GM12878 (cell line): ENCODE measurements at regions not wholly inside any gene's neighbourhood (a gene's known extent, or its start where the extent isn't known, plus 50 kb on each side); places are given as distances from the start of the nearest gene placed in this dataset.

ENCODE experiments used
- ATAC-seq: fragments of 200-7000 bp; cut with Tn5 transposase; 3 replicates; pipeline ENCODE4 v1.9.1; 2020; ENCODE audit warnings: mild to moderate bottlenecking, moderate library complexity
- BruUV-seq: library from RNA; stranded (reverse); fragments of 400-500 nt; replicated peaks from 2 replicates; lab custom pipeline; 2021; lab: Mats Ljungman, UMichigan
- CTCF ChIA-PET: fragments of 300-600 bp; sonication (Branson Sonifier 250); formaldehyde crosslinking; extraction: SDS; loops from one replicate; lab custom pipeline; 2021; ENCODE audit warnings: inconsistent platforms; lab: Yijun Ruan, JAX
- POLR2A ChIA-PET: fragments of 350-600 bp; formaldehyde crosslinking; extraction: SDS; loops from one replicate; lab custom pipeline; 2021; ENCODE audit warnings: inconsistent platforms; lab: Charles Lee
- RAD21 ChIA-PET: fragments of 300-600 bp; sonication (Branson Sonifier 250); formaldehyde crosslinking; loops from one replicate; lab custom pipeline; 2023; ENCODE audit warnings: antibody characterized with exemption; ENCODE audit not compliant: unreplicated experiment; lab: Charles Lee
- SMC1A ChIA-PET: fragments of 300-600 bp; sonication (Branson Sonifier 250); formaldehyde crosslinking; loops from one replicate; lab custom pipeline; 2023; ENCODE audit not compliant: unreplicated experiment, uncharacterized antibody; lab: Charles Lee
- DNase-seq: peaks from one replicate; pipeline ENCODE4 v3.0.0-alpha.2; 2011; ENCODE audit warnings: low read depth, low spot score
- FAIRE-seq: peaks from 3 replicates; lab custom pipeline; 2011; peaks lifted over from hg19 to GRCh38; lab: Jason Lieb, UNC
- H2AFZ ChIP-seq: 2 replicates; pipeline ENCODE4 v1.6.0; 2011; ENCODE audit warnings: low read depth, low read length, control low read depth; ENCODE audit not compliant: control insufficient read depth
- H3K27ac ChIP-seq: 2 replicates; pipeline ENCODE4 v1.5.1; 2011; ENCODE audit warnings: control low read depth; ENCODE audit not compliant: control insufficient read depth, insufficient read depth
- H3K27me3 ChIP-seq, 2 experiments: replicated peaks in 1 of 2; 2 replicates each; pipeline versions ENCODE4 v1.6.0 to v1.6.1; 2011; ENCODE audit warnings: low read length in 1 of 2; ENCODE audit not compliant: control insufficient read depth in 2 of 2, insufficient read depth in 2 of 2
- H3K36me3 ChIP-seq, 2 experiments: 2 replicates each; pipeline ENCODE4 v1.5.1; 2011; ENCODE audit warnings: low read length in 1 of 2; ENCODE audit not compliant: control insufficient read depth in 2 of 2, insufficient read depth in 2 of 2
- H3K4me1 ChIP-seq: 2 replicates; pipeline ENCODE4 v1.6.1; 2011; ENCODE audit warnings: mild to moderate bottlenecking, low read length, moderate library complexity, mixed read lengths; ENCODE audit not compliant: control insufficient read depth, insufficient read depth
- H3K4me2 ChIP-seq: 2 replicates; pipeline ENCODE4 v1.6.0; 2011; ENCODE audit warnings: control low read depth; ENCODE audit not compliant: control insufficient read depth, insufficient read depth
- H3K4me3 ChIP-seq: fragments of 200-600 bp; sonication (generic); 2 replicates; pipeline ENCODE4 v1.5.1; 2016
- H3K79me2 ChIP-seq: 2 replicates; pipeline ENCODE4 v1.6.0; 2011; ENCODE audit warnings: low read length; ENCODE audit not compliant: control insufficient read depth, insufficient read depth
- H3K9ac ChIP-seq: 2 replicates; pipeline ENCODE4 v1.8.0; 2011; ENCODE audit warnings: low read length, control low read depth, mixed read lengths; ENCODE audit not compliant: control insufficient read depth, insufficient read depth
- H3K9me3 ChIP-seq: replicated peaks from 3 replicates; pipeline ENCODE4 v1.5.1; 2011; ENCODE audit warnings: mild to moderate bottlenecking, low read length; ENCODE audit not compliant: control insufficient read depth, insufficient read depth
- H4K20me1 ChIP-seq: 2 replicates; pipeline ENCODE4 v1.6.0; 2011; ENCODE audit not compliant: control insufficient read depth, insufficient read depth
- ASH2L ChIP-seq: fragments of 300-600, 200-600 bp; sonication (generic); IDR thresholded peaks from 2 replicates; pipeline ENCODE4 v1.6.1; 2017; ENCODE audit warnings: low read depth, mild to moderate bottlenecking, borderline replicate concordance
- BMI1 ChIP-seq: fragments of 450-650 bp; IDR thresholded peaks from 2 replicates; pipeline ENCODE4 v1.6.1; 2016; ENCODE audit warnings: mild to moderate bottlenecking, moderate library complexity, borderline replicate concordance
- CREB1 ChIP-seq: IDR thresholded peaks from 2 replicates; pipeline ENCODE4 v1.6.1; 2012; ENCODE audit warnings: low read depth, mild to moderate bottlenecking, inconsistent platforms
- E4F1 ChIP-seq: fragments of 450-650 bp; IDR thresholded peaks from 2 replicates; pipeline ENCODE4 v1.6.1; 2018; ENCODE audit warnings: borderline replicate concordance, mild to moderate bottlenecking; ENCODE audit not compliant: partially characterized antibody
- HDAC6 ChIP-seq: fragments of 200-600 bp; sonication (generic); IDR thresholded peaks from one replicate; pipeline ENCODE4 v1.8.0; 2017; ENCODE audit warnings: antibody characterized with exemption; ENCODE audit not compliant: unreplicated experiment
- MAX ChIP-seq: IDR thresholded peaks from 2 replicates; pipeline ENCODE4 v1.6.1; 2012; ENCODE audit warnings: low read depth, low read length, improper control_type of control experiment
- MTA2 ChIP-seq: fragments of 450-650 bp; IDR thresholded peaks from 2 replicates; pipeline ENCODE4 v1.6.1; 2016; ENCODE audit warnings: low read depth, mild to moderate bottlenecking, moderate library complexity
- NFYB ChIP-seq: IDR thresholded peaks from 2 replicates; pipeline ENCODE4 v1.6.1; 2011; ENCODE audit warnings: low read depth, mild to moderate bottlenecking, low read length, improper control_type of control experiment, moderate library complexity; ENCODE audit not compliant: insufficient read depth
- NRF1 ChIP-seq: conservative IDR thresholded peaks from 2 replicates; pipeline ENCODE4 v1.6.1; 2011; ENCODE audit warnings: mild to moderate bottlenecking, low read depth, low read length, improper control_type of control experiment
- PAX5 ChIP-seq: IDR thresholded peaks from 2 replicates; pipeline ENCODE4 v1.6.1; 2011; ENCODE audit warnings: low read depth, low read length, borderline replicate concordance
- POU2F2 ChIP-seq: IDR thresholded peaks from 3 replicates; pipeline ENCODE4 v1.6.1; 2011; ENCODE audit warnings: low read depth, mild to moderate bottlenecking, low read length, borderline replicate concordance
- RAD51 ChIP-seq: fragments of 450-650 bp; IDR thresholded peaks from 2 replicates; pipeline ENCODE4 v1.6.1; 2016; ENCODE audit warnings: moderate library complexity, mild to moderate bottlenecking, inconsistent platforms
- REST ChIP-seq: IDR thresholded peaks from 2 replicates; pipeline ENCODE4 v1.6.1; 2012; ENCODE audit warnings: mild to moderate bottlenecking, low read depth, low read length
- SREBF2 ChIP-seq: IDR thresholded peaks from 2 replicates; pipeline ENCODE4 v1.6.1; 2012; ENCODE audit warnings: mild to moderate bottlenecking, low read length
- STAT1 ChIP-seq: fragments of 450-650 bp; conservative IDR thresholded peaks from 2 replicates; pipeline ENCODE4 v1.6.1; 2014; ENCODE audit warnings: antibody characterized with exemption, mild to moderate bottlenecking
- STAT3 ChIP-seq: IDR thresholded peaks from 2 replicates; pipeline ENCODE4 v1.6.1; 2011; ENCODE audit warnings: low read depth, low read length, improper control_type of control experiment
- SUPT20H ChIP-seq: IDR thresholded peaks from 2 replicates; pipeline ENCODE4 v1.6.1; 2011; ENCODE audit warnings: low read depth, mild to moderate bottlenecking, low read length, moderate library complexity, borderline replicate concordance; ENCODE audit not compliant: control insufficient read depth
- TARDBP ChIP-seq: IDR thresholded peaks from 2 replicates; pipeline ENCODE4 v1.6.1; 2016; ENCODE audit warnings: borderline replicate concordance
- WGBS: methylation state at CpG from one replicate; pipeline ENCODE4 v1.1.6; 2016; ENCODE audit warnings: low lambda C conversion rate; ENCODE audit not compliant: insufficient replicate concordance, insufficient coverage; ENCODE audit errors: missing lambda C conversion rate; 5-methylcytosine and 5-hydroxymethylcytosine counted together
- in situ Hi-C: fragments of 300-500 bp; cut with MboI; formaldehyde crosslinking; loops from 9 replicates; pipeline ENCODE4 v1.14.3; 2018; ENCODE audit warnings: mixed read lengths
- intact Hi-C: fragments of 100-400 bp; cut with micrococcal nuclease; formaldehyde crosslinking; loops from one replicate; pipeline ENCODE4 v1.14.2; 2022; ENCODE audit not compliant: unreplicated experiment

GRCh38 chr2:20880221-20880771 is 57.4 kb upstream of the LDAH start (continued):
- TF ChIP-seq BMI1 (no peak), POU2F2 (no peak), MAX (no peak)

- DNase-seq (no peak), ATAC-seq (no peak), FAIRE-seq (no peak)
- H3K9me3 ChIP-seq = no peaks in the 10 kb centered on the region
- no peaks in the 10 kb centered on the region for H4K20me1 ChIP-seq
- CTCF ChIA-PET = no interaction called here
- BruUV-seq = no TSS peak
- in situ Hi-C loops = no loop called here
- RAD21 ChIA-PET = no interaction called here
- SMC1A ChIA-PET = no interaction called here
- intact Hi-C loops = no loop called here
- H3K4me2 ChIP-seq = no peak overlapping the region
- no peaks in the 10 kb centered on the region for H3K4me1 ChIP-seq
- no peaks in the 10 kb centered on the region for H3K27me3 ChIP-seq
- no peaks in the 10 kb centered on the region for H3K36me3 ChIP-seq
- no peak overlapping the region for H3K9ac ChIP-seq
- no peak overlapping the region for H3K27ac ChIP-seq
- POLR2A ChIA-PET = no interaction called here
- WGBS = 18% methylated on average over 5 of the region's 5 CpGs
- H2AFZ ChIP-seq = no peak overlapping the region
- no peak overlapping the region for H3K4me3 ChIP-seq
- H3K79me2 ChIP-seq = no peaks in the 10 kb centered on the region
- TF ChIP-seq STAT1 = no peak
- no peak for TF ChIP-seq E4F1
- TF ChIP-seq STAT3 = no peak
- no peak for TF ChIP-seq REST
- no peak for TF ChIP-seq SREBF2
- TF ChIP-seq TARDBP = no peak
- TF ChIP-seq SUPT20H = no peak
- no peak for TF ChIP-seq MTA2
- no peak for TF ChIP-seq CREB1
- TF ChIP-seq PAX5 = no peak
- TF ChIP-seq ASH2L = no peak
- no peak for TF ChIP-seq NRF1
- no peak for TF ChIP-seq MAX
- no peak for TF ChIP-seq NFYB
- TF ChIP-seq RAD51 = no peak
- no peak for TF ChIP-seq HDAC6
Measured at GRCh38 chr2:20879221-20879620, 56.3 kb upstream of the LDAH start.
